Esophagus mucosa (tissue), 1 donor: ENCODE measurements at regions not wholly inside any gene's neighbourhood (a gene's known extent, or its start where the extent isn't known, plus 50 kb on each side); places are given as distances from the start of the nearest gene placed in this dataset.

ENCODE experiments used
- ATAC-seq: fragments of 200-7000 bp; cut with Tn5 transposase; one replicate; pipeline ENCODE4 v1.9.1; 2020
- donor health status: DM: yes; HTN: yes; CAD: no.

- no peak for ATAC-seq
These were observed 163.9 kb downstream of the HS3ST1 start for GRCh38 chr4:11264841-11265240.

GRCh38 chr4:11264346-11264745, 164.3 kb downstream of the HS3ST1 start:
- ATAC-seq = no peak

- ATAC-seq = no peak
These were observed 165.5 kb downstream of the HS3ST1 start for GRCh38 chr4:11263208-11263607.

- no peak for ATAC-seq
These were observed 167.4 kb downstream of the HS3ST1 start for GRCh38 chr4:11261066-11261850.

GRCh38 chr4:11259837-11260236, 168.9 kb downstream of the HS3ST1 start:
- no peak for ATAC-seq

- no peak for ATAC-seq
These were observed 176.5 kb downstream of the HS3ST1 start for GRCh38 chr4:11252149-11252548.

- no peak for ATAC-seq
These were observed 178.2 kb downstream of the HS3ST1 start for GRCh38 chr4:11250510-11250909.

GRCh38 chr4:11232015-11232414, 196.7 kb downstream of the HS3ST1 start:
- ATAC-seq = no peak

GRCh38 chr4:11230866-11231265, 197.8 kb downstream of the HS3ST1 start:
- ATAC-seq = no peak

- ATAC-seq = no peak
These were observed 200.2 kb downstream of the HS3ST1 start for GRCh38 chr4:11228530-11228929.

- no peak for ATAC-seq
These were observed 205.4 kb downstream of the HS3ST1 start for GRCh38 chr4:11223311-11223710.

- ATAC-seq = no peak
These were observed 210.0 kb downstream of the HS3ST1 start for GRCh38 chr4:11218692-11219091.

- no peak for ATAC-seq
These were observed 212.2 kb downstream of the HS3ST1 start for GRCh38 chr4:11216520-11216919.

- ATAC-seq = no peak
These were observed 214.4 kb downstream of the HS3ST1 start for GRCh38 chr4:11214281-11214680.

- ATAC-seq = no peak
These were observed 218.9 kb downstream of the HS3ST1 start for GRCh38 chr4:11209826-11210225.

- ATAC-seq = no peak
These were observed 227.4 kb downstream of the HS3ST1 start for GRCh38 chr4:11201256-11201655.

- ATAC-seq = no peak
These were observed 230.0 kb downstream of the HS3ST1 start for GRCh38 chr4:11198516-11199305.

GRCh38 chr4:11197631-11198341, 230.9 kb downstream of the HS3ST1 start:
- ATAC-seq = no peak

GRCh38 chr4:11196927-11197522, 231.7 kb downstream of the HS3ST1 start:
- no peak for ATAC-seq

- ATAC-seq = no peak
These were observed 234.3 kb downstream of the HS3ST1 start for GRCh38 chr4:11194431-11194830.

GRCh38 chr4:11189756-11190155, 238.9 kb downstream of the HS3ST1 start:
- no peak for ATAC-seq

- no peak for ATAC-seq
These were observed 245.3 kb downstream of the HS3ST1 start for GRCh38 chr4:11183356-11183740.
